Body of pancreas (tissue), 4 donors: ENCODE measurements at regions not wholly inside any gene's neighbourhood (a gene's known extent, or its start where the extent isn't known, plus 50 kb on each side); places are given as distances from the start of the nearest gene placed in this dataset.
"Not testable (repeated sequence)": the region's sequence is repeated elsewhere in the genome, so short reads cannot be mapped to it uniquely, and the experiment has no call there.

ENCODE experiments used
- CTCF ChIP-seq, 7 experiments: fragments of 450-650 bp in 4 of 7; fragments of 200-600 bp in 3 of 7; sonication (generic) in 3 of 7; IDR thresholded peaks; one replicate each; pipeline ENCODE4 v1.5.1; 2016 to 2019; ENCODE audit warnings: antibody characterized with exemption in 7 of 7
- POLR2A ChIP-seq, 3 donors: fragments of 450-650 bp; IDR thresholded peaks; one replicate each; pipeline ENCODE4 v1.6.1; 2016; ENCODE audit warnings: antibody characterized with exemption in 3 of 3, mild to moderate bottlenecking in 2 of 3

DNA sequence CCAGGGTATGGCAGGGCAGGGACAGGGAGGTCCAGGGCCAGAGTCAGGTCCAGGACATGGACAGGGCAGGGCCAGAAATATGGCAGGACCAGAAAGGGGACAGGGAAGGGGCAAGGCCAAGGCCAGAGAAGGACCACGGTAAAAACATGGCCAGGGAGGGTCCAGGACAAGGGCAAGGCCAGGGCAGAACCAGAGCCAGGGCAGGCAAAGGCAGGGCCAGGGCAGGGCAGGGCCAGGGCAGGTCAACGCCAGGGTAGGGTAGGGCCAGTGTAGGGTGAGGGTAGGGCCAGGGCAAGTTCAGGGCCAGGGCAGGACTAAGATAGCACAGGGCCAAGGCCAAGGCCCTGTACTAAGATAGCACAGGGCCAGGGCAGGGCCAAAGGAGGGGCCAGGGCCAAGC, 408.3 kb downstream of the ZNF33B start:
- not testable (repeated sequence) for TF ChIP-seq POLR2A, CTCF (IDR thresholded peaks at IDR 0.05)
